Testis (tissue), 2 donors: ENCODE measurements at regions not wholly inside any gene's neighbourhood (a gene's known extent, or its start where the extent isn't known, plus 50 kb on each side); places are given as distances from the start of the nearest gene placed in this dataset.

Experiments
- POLR2A ChIP-seq: fragments of 450-650 bp; IDR thresholded peaks from one replicate; pipeline ENCODE4 v1.6.1; 2017; ENCODE audit warnings: antibody characterized with exemption, mild to moderate bottlenecking, moderate library complexity
- TF ChIP-seq, protein P1 (sequence below), 3 experiments: fragments of 450-650 bp in 2 of 3; fragments of 200-600 bp in 1 of 3; sonication (generic) in 1 of 3; IDR thresholded peaks; one replicate each; pipeline ENCODE4 v1.5.1; 2016 to 2019; ENCODE audit warnings: antibody characterized with exemption in 3 of 3, mild to moderate bottlenecking in 2 of 3, moderate library complexity in 1 of 3

GRCh38 chr21:38688068-38688467, 117.7 kb upstream of the ETS2 start:
- TF ChIP-seq POLR2A: no peak
- TF ChIP-seq, protein P1, sequence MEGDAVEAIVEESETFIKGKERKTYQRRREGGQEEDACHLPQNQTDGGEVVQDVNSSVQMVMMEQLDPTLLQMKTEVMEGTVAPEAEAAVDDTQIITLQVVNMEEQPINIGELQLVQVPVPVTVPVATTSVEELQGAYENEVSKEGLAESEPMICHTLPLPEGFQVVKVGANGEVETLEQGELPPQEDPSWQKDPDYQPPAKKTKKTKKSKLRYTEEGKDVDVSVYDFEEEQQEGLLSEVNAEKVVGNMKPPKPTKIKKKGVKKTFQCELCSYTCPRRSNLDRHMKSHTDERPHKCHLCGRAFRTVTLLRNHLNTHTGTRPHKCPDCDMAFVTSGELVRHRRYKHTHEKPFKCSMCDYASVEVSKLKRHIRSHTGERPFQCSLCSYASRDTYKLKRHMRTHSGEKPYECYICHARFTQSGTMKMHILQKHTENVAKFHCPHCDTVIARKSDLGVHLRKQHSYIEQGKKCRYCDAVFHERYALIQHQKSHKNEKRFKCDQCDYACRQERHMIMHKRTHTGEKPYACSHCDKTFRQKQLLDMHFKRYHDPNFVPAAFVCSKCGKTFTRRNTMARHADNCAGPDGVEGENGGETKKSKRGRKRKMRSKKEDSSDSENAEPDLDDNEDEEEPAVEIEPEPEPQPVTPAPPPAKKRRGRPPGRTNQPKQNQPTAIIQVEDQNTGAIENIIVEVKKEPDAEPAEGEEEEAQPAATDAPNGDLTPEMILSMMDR (IDR thresholded peaks at IDR 0.05): no peak
